ENCODE measurements at regions not wholly inside any gene's neighbourhood (a gene's known extent, or its start where the extent isn't known, plus 50 kb on each side); places are given as distances from the start of the nearest gene placed in this dataset.
"Not testable (repeated sequence)": the region's sequence is repeated elsewhere in the genome, so short reads cannot be mapped to it uniquely, and the experiment has no call there.

GRCh38 chr4:81806485-81806884 lies 334.8 kb upstream of the RASGEF1B start:
- no peak for DNase-seq

DNA sequence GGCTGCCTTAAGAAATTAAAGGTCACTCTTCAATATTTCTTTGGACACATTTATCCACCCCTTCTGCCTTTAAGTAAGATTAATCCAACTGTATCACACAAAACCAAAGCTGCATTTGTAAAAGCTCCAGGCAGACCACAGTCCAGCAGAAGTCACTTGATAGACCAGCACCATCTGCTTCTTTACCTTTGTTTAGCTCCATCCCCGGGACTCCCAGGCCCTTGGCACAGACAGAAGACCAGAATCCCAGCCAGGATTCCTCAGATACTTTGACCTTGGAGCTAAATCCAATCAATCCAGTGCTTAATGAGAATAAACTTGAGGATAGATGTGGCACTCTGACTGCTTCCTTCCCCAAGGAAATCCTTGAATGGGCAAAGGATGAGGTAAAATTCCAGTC lies 333.1 kb upstream of the RASGEF1B start:
- no peak for DNase-seq

GRCh38 chr4:81802285-81802846 lies 330.7 kb upstream of the RASGEF1B start:
- no peak for DNase-seq

GRCh38 chr4:81799371-81799770 lies 327.7 kb upstream of the RASGEF1B start:
- no peak for DNase-seq

GRCh38 chr4:81796790-81797528 lies 325.3 kb upstream of the RASGEF1B start:
- DNase-seq, result no peak

- no peak for DNase-seq
Observed at GRCh38 chr4:81792521-81792920, 320.8 kb upstream of the RASGEF1B start.

- DNase-seq, result no peak
Observed at GRCh38 chr4:81790477-81790876, 318.8 kb upstream of the RASGEF1B start.

DNA sequence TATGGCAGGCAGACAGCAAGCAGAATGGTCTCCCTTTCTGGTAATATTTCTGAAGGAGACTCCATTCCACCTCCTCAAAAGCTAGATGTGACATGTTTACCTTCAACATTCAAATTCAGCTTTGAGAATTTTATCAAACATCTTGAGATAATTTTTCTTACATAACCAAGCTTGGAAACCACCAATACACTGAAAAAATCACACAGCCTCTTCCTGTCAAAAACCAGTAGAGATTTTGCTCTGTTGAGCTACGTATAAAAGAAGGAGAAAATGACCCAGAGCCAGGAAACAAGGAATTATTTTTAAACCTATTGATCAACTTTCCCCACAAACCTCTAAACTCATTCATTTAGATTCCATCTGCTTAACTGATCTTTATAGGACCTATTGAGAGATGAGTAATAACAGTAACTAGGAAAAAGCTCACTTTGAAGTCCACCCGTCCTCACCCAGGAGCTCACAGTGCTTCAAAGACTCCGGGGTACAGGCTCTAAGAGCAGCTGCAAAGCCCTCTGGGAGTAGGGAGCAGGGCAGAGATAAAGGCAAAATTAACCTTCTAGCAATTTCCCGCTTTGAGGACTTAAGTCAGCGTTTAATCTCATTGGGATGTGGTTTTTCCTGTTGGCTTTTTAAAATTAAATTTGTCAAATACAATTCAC lies 318.2 kb upstream of the RASGEF1B start:
- DNase-seq, result no peak

GRCh38 chr4:81789158-81789557 lies 317.5 kb upstream of the RASGEF1B start:
- no peak for DNase-seq

GRCh38 chr4:81786766-81787165 lies 315.1 kb upstream of the RASGEF1B start:
- no peak for DNase-seq

DNA sequence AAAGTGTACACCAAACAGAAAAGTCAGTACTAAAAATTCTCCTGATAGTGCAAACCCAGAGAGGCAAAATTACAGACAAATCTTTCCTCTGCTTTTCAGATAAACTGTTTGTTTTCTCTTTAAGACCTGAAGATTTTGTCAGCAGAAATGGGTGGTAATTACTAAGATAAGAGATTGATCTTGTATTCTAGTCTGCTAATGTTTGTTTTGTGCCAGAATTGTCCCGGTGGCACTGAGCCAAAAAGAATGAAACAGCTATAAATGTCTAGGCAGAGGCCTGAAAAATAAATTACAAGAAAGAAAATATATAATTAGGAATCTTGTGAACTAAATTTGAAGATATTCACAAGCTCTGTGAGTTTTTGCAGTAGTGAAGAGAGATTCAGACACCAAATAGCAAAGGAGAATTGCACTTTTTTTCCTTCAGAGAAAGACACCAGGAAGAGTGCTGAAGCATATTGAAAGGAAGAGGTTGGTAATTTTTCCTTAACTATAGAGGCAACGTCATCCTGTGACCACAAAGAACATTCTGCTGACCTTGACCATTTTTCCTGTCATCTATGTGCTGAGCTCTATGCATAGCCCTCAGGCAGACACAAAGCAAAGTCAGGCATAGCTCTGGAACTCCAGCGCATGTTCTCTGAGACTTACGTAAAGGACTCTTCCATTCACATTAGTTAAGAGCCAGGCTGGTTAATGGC lies 314.5 kb upstream of the RASGEF1B start:
- no peak for DNase-seq

DNA sequence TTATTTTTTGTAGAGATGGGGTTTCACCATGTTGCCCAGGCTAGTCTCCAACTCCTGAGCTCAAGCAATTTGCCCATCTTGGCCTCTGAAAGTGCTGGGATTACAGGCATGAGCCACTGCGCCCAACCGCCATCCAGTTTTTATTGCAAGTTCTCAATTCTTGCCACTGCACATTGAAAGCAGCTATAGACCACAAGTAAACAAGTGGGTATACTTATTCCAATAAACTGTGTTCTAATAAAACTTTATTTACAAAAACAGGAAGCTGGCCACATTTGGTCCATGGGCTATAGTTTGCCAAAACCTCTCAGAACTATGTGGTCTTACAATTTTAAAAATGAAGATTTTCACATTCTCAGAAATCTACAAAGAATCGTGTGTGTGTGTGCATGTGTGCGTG lies 313.6 kb upstream of the RASGEF1B start:
- no peak for DNase-seq

DNA sequence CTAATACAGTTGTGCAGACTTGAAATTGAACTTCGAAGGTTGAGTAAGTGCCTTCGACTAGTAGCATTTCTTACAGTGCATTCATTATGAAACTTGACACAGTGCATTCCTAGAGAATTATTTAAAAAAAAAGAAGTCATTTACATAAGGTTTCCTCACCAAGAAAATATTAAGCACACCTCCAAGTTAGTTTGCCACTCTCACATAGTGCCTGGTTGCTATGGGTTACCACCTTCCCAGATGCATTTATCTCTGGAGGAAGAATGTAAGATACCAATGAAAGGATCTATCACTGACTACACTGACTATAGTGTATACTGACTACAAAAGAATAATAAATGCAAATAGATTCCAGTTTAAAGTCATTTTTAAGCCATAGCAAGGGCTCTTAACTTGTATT lies 311.9 kb upstream of the RASGEF1B start:
- DNase-seq, result no peak

GRCh38 chr4:81781799-81782198 lies 310.1 kb upstream of the RASGEF1B start:
- no peak for DNase-seq

DNA sequence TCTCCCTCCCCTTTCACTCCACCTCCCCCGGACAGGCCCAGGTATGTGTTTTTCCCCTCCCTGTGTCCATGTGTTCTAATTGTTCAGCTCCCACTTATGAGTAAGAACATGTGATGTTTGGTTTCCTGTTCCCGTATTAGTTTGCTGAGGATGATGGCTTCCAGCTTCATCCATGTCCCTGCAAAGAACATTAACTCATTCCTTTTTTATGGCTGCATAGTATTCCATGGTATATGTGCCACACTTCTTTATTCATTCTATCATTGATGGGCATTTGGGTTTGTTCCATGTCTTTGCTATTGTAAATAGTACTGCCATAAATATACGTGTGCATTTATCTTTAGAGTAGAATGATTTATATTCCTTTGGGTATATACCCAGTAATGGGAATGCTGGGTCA lies 306.0 kb upstream of the RASGEF1B start:
- DNase-seq, result not testable (repeated sequence)

GRCh38 chr4:81776794-81777193 lies 305.1 kb upstream of the RASGEF1B start:
- no peak for DNase-seq

GRCh38 chr4:81773557-81773956 lies 301.9 kb upstream of the RASGEF1B start:
- DNase-seq, result no peak

DNA sequence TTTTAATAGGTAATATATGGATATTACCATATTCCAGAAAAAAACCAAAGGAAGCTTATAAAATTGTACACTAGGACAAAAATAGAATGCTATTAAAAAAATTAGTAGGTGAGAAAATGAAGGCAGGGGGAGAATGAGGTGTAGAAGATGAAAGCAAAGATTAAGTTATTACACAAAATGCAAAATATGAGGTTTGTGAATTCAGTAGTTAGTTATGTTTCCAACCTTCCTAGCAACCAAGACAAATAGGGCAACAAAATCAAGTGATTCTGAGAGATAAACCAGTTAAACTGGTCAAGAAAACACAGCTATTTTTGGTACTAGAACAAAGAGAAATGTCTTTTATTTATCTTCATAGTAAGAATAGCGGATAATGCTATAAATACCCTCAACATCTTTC lies 300.0 kb upstream of the RASGEF1B start:
- DNase-seq, result no peak

DNA sequence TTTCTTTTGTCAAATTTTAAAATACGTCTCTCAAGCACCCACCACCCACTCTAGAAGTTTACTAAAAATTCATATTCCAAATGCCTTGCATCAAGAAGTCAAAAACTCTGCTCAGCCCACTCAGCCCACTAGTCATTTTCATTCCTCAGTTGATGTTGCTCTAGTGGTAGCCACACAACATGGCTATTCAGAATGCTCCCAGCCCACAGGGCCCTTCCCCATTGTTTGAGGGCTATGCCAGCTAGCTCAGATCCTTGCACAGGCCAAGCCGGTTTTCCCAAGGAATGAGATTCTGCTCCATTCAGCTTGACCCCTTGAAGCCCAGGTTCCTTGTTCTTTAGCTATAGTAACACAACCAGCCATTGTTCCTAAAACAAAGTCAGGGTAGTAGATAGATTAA lies 297.5 kb upstream of the RASGEF1B start:
- DNase-seq, result no peak

- no peak for DNase-seq
Observed at GRCh38 chr4:81758574-81759264, 287.0 kb upstream of the RASGEF1B start.

DNA sequence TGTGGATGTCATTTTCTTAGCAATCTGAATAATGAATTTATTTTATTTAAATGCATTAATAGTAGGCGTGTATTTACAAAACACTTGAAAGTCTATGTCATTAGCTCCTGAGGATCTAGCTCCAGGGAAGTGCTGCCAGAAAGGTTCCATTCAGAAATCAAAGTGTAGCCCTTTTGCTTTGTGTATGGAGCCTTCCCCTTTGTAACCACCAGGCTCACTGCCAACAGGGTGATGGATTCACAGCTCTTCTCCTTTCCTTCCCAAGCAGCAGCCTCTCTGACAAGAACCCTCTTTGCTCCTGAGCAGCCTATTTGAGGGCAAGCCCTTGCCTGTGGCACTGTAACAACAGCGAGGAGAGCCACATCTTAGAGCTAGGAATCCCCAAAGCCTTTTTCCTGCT lies 286.0 kb upstream of the RASGEF1B start:
- no peak for DNase-seq

DNA sequence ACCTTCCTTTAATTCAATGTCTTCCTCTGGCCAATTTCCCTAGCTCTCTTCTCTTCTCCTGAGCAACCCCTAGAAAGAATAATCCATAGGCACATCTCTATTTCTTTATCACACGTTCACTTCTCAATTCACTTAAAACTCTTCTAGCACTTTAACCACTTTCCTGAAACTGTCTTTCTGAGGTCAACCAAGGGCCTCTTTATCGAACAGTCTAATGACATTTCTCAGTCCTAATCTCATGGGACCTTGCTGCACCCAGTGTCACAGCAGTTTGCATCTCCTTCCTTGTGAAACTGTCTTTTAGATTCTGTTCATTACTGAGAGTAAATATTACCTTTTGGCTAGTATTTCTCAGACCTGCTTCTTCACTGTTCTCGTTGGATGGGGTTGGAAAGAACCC lies 285.3 kb upstream of the RASGEF1B start:
- no peak for DNase-seq

DNA sequence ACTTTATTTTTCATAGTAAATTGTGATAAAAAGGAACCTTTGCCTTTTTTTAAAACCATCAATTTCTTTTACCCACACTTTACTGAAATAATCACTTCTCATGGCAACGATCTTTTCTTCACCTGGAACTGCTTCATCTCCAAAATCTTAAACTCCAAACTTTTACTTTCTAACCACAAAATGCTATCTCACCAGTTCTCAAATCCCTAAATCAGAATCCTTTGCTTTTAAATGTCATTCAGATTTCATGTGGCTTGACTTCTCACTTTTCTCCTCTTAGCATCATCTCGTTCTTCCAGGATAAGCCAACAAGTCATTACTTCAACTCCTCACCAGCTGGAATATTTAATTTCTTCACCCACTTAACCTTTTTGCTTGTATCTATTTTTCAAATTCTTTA lies 284.3 kb upstream of the RASGEF1B start:
- no peak for DNase-seq

Data from NCI-H1048 (cell line).